ENCODE measurements at regions not wholly inside any gene's neighbourhood (a gene's known extent, or its start where the extent isn't known, plus 50 kb on each side); places are given as distances from the start of the nearest gene placed in this dataset.

- no peak for DNase-seq (ENCODE audit: low read depth, low spot score)
- no peak for TF ChIP-seq CTCF (IDR thresholded peaks at IDR 0.05; ENCODE audit: low read depth, low read length)
- in situ Hi-C loops (cut with HindIII; ENCODE audit: low sequenced_read_pairs), result no loop called here
- H3K4me3 ChIP-seq (ENCODE audit: low read depth, low read length), result no peak overlapping the region
Observed at GRCh38 chr16:85337910-85338637, 225.8 kb upstream of the CIBAR2 start.

- in situ Hi-C loops (cut with HindIII; ENCODE audit: low sequenced_read_pairs), result no loop called here
- no peak overlapping the region for H3K4me3 ChIP-seq (ENCODE audit: low read depth, low read length)
- DNase-seq (ENCODE audit: low read depth, low spot score), result no peak
- no peak for TF ChIP-seq CTCF (IDR thresholded peaks at IDR 0.05; ENCODE audit: low read depth, low read length)
Observed at GRCh38 chr16:85338638-85338982, 226.3 kb upstream of the CIBAR2 start.

DNA sequence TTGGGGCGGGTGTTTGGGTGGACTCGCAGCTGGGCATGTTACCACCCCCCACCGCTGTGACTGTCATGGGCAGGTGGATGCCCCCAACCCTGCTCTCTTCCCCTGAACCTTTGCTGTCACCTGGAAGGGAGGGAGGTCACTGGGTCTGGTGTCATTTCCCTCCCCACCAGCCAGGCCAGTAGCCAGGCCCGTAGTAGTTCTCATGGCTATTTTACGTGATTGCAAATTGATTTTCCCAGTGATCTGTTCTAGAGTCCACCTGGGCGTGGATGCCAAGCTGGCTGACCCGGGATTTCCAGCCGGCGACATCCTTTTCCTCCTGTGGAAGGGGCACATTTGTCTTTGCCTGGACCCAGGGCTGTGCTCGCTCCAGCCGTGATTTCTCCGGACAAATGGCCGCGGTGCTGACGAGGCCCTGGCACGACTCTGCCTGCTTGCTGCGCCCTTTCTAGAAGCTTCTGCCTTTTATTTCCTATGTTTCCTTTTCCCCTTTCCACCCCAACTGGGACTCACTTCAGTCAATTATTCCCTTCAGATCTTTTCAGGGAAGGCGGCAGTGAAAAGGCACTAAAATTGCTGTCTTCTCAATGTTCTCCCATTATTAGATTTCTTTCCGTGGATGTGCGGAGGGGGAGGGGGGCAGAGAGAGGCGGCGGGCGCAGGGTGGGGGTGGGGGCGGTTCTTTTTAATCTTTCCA, 226.9 kb upstream of the CIBAR2 start:
- no peak for DNase-seq (ENCODE audit: low read depth, low spot score)
- in situ Hi-C loops (cut with HindIII; ENCODE audit: low sequenced_read_pairs), result no loop called here
- no peak for TF ChIP-seq CTCF (IDR thresholded peaks at IDR 0.05; ENCODE audit: low read depth, low read length)
- H3K4me3 ChIP-seq (ENCODE audit: low read depth, low read length), result no peak overlapping the region

DNA sequence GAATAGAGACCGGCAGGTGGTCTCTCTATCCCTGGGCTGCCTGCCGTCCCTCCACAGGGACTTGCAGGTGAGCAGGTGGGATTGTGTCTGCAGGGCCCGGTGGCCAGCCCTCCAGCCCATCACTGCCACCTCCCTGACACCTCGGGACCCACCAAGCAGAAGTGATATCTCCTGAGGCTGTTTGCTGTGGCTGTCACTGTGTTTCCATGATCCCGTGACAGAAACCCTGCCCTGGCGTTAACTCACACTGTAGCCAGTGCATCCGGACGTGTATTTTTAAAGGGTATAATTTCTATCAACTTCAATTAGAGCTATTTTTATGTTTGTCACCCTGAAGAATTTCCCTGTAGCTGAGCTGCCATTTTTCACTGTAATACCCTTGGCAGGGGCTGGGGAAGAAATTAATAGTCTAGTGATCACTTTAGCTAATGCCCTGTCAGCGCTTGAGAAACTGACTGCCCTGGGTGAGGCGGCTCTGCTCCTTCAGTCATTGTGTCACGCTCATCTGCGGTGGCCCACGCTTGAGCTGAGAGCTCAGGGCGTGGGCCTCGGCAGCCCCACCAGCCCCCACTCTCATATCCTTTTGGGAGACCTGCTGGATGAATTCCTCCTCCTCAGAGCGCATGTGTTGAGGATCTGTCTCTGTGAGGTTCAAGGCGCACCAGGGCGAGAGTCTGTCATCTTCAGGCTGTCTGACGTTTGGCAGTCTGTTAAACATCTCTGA, 229.9 kb upstream of the CIBAR2 start:
- H3K4me3 ChIP-seq (ENCODE audit: low read depth, low read length), result no peak overlapping the region
- TF ChIP-seq CTCF (IDR thresholded peaks at IDR 0.05; ENCODE audit: low read depth, low read length), result no peak
- no peak for DNase-seq (ENCODE audit: low read depth, low spot score)
- in situ Hi-C loops (cut with HindIII; ENCODE audit: low sequenced_read_pairs), result no loop called here

DNA sequence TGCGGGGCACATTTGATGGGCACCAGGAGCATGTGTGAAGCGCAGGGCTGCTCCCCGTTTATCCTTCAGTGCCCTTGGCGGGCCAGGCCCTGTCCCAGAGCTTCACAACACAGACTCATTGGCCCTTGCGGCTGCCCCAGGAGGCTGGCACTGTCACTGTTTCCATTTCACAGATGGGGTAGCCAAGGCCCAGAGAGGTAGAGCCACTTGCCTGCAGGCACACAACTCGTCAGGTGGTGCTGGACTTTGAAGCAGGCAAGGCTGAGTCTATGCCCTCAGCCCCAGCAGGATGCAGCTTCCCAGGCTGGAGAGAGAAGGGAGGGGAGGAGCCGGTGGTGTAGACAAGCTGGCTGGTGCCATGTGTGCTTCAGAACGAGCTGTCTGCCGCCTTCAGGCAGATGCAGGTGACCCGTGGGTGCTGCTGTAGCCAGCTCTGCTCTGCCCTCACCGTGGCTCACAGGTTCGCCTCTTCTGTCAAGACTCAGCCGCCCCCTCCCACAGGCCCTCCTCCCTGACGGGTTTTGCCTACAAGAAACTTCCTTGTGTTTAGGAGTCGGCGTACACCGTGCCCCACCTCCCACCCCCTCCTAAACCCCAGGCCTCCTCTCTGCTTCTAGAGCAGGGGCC, 232.3 kb upstream of the CIBAR2 start:
- H3K4me3 ChIP-seq (ENCODE audit: low read depth, low read length), result no peak overlapping the region
- in situ Hi-C loops (cut with HindIII; ENCODE audit: low sequenced_read_pairs), result no loop called here
- no peak for DNase-seq (ENCODE audit: low read depth, low spot score)
- no peak for TF ChIP-seq CTCF (IDR thresholded peaks at IDR 0.05; ENCODE audit: low read depth, low read length)

- DNase-seq (ENCODE audit: low read depth, low spot score), result no peak
- H3K4me3 ChIP-seq (ENCODE audit: low read depth, low read length), result no peak overlapping the region
- in situ Hi-C loops (cut with HindIII; ENCODE audit: low sequenced_read_pairs), result no loop called here
Observed at GRCh38 chr16:85345129-85345639, 232.9 kb upstream of the CIBAR2 start.

More at GRCh38 chr16:85345129-85345639, 232.9 kb upstream of the CIBAR2 start:
- no peak for TF ChIP-seq CTCF (IDR thresholded peaks at IDR 0.05; ENCODE audit: low read depth, low read length)

Data from astrocyte of the spinal cord (primary cell).